Transverse colon (tissue), 4 donors: ENCODE measurements at regions not wholly inside any gene's neighbourhood (a gene's known extent, or its start where the extent isn't known, plus 50 kb on each side); places are given as distances from the start of the nearest gene placed in this dataset.
"Not testable (repeated sequence)": the region's sequence is repeated elsewhere in the genome, so short reads cannot be mapped to it uniquely, and the experiment has no call there.

Experiments used
- POLR2A ChIP-seq: fragments of 450-650 bp; IDR thresholded peaks from one replicate; pipeline ENCODE4 v1.6.1; 2016; ENCODE audit warnings: antibody characterized with exemption, mild to moderate bottlenecking, moderate library complexity
- POLR2AphosphoS5 ChIP-seq, 3 donors: sonication (generic); formaldehyde crosslinking; IDR thresholded peaks; one replicate each; pipeline ENCODE4 v1.6.1; 2016; ENCODE audit warnings: antibody characterized with exemption in 3 of 3
- TF ChIP-seq, protein P1 (sequence below), 5 experiments: fragments of 200-600 bp in 3 of 5; fragments of 450-650 bp in 2 of 5; sonication (generic) in 3 of 5; IDR thresholded peaks; 1 replicate in 2 of 5; 2 replicates in 3 of 5; pipeline ENCODE4 v1.5.1; 2016 to 2017; ENCODE audit warnings: antibody characterized with exemption in 5 of 5, inconsistent platforms in 3 of 5, mild to moderate bottlenecking in 2 of 5, moderate library complexity in 1 of 5

DNA sequence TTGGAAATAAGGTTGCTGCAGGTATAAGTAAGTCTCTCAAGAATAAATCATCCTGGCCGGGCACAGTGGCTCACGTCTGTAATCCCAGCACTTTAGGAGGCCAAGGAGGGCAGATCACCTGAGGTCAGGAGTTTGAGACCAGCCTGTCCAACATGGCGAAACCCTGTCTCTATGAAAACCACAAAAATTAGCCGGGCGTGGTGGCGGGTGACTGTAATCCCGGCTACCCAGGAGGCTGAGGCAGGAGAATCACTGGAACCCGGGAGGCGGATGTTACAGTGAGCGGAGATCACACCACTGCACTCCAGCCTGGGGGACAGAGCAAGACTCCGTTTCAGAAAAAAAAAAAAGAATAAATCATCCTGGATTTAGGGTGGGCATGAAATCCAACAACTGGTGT, 59.7 kb upstream of the ATP2B4 start:
- TF ChIP-seq, protein P1, sequence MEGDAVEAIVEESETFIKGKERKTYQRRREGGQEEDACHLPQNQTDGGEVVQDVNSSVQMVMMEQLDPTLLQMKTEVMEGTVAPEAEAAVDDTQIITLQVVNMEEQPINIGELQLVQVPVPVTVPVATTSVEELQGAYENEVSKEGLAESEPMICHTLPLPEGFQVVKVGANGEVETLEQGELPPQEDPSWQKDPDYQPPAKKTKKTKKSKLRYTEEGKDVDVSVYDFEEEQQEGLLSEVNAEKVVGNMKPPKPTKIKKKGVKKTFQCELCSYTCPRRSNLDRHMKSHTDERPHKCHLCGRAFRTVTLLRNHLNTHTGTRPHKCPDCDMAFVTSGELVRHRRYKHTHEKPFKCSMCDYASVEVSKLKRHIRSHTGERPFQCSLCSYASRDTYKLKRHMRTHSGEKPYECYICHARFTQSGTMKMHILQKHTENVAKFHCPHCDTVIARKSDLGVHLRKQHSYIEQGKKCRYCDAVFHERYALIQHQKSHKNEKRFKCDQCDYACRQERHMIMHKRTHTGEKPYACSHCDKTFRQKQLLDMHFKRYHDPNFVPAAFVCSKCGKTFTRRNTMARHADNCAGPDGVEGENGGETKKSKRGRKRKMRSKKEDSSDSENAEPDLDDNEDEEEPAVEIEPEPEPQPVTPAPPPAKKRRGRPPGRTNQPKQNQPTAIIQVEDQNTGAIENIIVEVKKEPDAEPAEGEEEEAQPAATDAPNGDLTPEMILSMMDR (IDR thresholded peaks at IDR 0.05) = not testable (repeated sequence)
- not testable (repeated sequence) for TF ChIP-seq POLR2A; POLR2AphosphoS5 (IDR thresholded peaks at IDR 0.05)
